HCT116 (cell line): ENCODE measurements at regions not wholly inside any gene's neighbourhood (a gene's known extent, or its start where the extent isn't known, plus 50 kb on each side); places are given as distances from the start of the nearest gene placed in this dataset.

Experiments used
- CTCF ChIP-seq, 3 experiments: fragments of 200-600 bp in 1 of 3; sonication (generic) in 1 of 3; IDR thresholded peaks in 2 of 3; conservative IDR thresholded peaks in 1 of 3; 2 replicates each; pipeline ENCODE4 v1.5.1; 2012 to 2017; ENCODE audit warnings: low read depth in 2 of 3, low read length in 2 of 3, antibody characterized with exemption in 1 of 3, borderline replicate concordance in 1 of 3, control low read depth in 1 of 3, mild to moderate bottlenecking in 1 of 3, mixed read lengths in 1 of 3, mixed run types in 1 of 3, moderate library complexity in 1 of 3; ENCODE audit not compliant: insufficient read depth in 1 of 3
- EZH2 ChIP-seq: fragments of 200-600 bp; sonication (generic); IDR thresholded peaks from 2 replicates; pipeline ENCODE4 v1.6.1; 2017; ENCODE audit warnings: antibody characterized with exemption, mixed run types

- TF ChIP-seq EZH2 (no peak), CTCF (IDR thresholded peaks at IDR 0.05 in 2 of 3, conservative IDR thresholded peaks at IDR 0.05 in 1 of 3; ENCODE audit: borderline replicate concordance in 1 of 3, insufficient read depth in 1 of 3, low read depth in 2 of 3, low read length in 2 of 3) (no peak)
These were observed 479.7 kb downstream of the FSCB start for GRCh38 chr14:44027397-44027796.
